NCI-H2227 (cell line): ENCODE measurements at regions not wholly inside any gene's neighbourhood (a gene's known extent, or its start where the extent isn't known, plus 50 kb on each side); places are given as distances from the start of the nearest gene placed in this dataset.

ENCODE experiments used
- DNase-seq: peaks from one replicate; lab custom pipeline; 2025; ENCODE audit not compliant: unreplicated experiment; lab: John Stamatoyannopoulos, UW

DNA sequence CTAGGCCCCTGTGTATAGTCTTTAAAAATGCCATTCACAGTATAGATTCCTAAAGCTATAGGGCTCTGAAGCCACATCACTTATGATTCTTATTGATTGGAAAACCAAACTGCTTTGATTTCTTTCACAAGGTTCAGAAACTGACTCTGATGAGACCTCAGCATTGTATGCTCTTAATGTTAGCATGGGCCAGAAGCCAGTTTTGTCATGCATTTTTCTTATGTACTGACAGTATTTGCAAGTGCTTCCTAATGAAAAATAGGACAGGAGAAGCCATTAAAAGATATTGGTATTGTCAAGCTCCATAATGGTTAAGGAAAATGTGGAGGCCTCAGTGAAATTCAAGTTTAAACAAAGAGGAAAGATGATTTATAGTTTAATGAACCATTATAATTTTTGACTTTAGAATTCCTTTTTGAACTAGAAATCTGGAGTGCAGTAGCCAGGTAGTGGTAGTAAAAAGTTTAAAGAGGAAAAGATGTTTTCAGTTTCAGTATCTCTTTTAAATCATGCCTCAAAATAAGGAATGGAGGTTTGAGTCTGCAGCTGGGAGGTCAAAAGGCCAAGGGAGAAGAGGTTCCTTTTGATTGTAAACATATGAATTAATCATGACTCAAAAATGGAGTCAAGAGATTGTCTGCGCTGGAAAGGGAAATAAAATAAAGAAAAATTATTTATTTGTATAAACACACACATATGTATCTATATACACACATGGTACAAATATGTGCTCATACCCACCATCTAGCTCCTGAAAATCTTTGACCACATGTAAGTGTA is 388.1 kb upstream of the PRICKLE1 start:
- no peak for DNase-seq

DNA sequence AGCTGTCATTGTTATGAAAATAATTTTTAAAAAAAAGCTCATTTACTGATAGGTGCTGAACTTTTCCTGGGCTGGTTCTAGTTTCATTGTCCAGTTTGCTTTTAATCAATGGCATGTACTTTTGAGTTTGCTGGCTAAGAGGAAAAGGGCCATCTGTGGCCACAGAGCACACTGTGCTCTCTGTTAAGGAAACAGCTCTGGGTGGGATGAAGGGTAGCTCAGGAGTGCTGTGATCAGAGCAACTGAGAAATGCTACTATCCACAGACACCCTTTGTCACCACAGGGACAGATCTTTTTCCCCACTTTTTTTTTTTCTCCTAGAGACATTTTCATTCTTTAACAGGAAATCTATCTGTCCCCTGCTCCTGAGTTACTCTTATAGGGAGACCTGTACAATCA is 387.1 kb upstream of the PRICKLE1 start:
- DNase-seq = no peak

DNA sequence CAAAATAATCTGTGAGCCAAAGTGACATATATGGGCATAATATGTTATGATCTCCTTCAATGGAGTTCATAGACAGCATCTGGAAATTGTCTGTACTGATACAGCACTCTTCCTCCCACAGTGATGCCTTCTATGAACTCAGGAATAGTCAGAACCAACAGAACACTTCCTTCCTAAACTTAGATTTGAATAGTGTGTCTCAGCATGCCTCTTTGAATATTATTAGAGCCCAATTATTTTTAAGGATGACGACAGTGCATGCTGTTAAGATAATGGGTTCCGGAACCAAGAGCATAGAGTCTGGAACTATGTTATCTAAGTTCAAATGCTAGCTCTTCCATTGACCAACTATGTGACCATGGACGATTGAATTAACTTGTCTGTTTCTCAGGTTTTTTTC is 386.6 kb upstream of the PRICKLE1 start:
- DNase-seq = no peak

DNA sequence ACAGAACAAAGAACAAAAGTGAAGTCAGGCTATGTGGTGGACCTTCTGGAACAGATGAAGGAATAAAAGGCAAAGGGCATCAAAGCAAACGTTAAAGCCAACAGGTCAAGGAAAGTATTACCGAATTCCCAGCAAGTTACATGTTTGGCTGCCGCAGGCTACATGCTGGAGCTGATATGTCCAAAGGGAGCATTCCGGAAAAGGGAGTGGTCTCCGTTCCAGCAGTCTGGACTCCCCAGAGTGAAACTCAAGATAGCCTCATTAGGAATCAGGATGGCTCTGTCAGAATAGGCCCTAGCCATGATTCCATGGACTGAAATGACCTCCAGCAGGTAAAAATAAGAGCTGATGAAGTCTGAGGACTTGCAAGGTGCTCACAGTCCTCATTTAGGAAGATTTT is 379.8 kb upstream of the PRICKLE1 start:
- DNase-seq = no peak

DNA sequence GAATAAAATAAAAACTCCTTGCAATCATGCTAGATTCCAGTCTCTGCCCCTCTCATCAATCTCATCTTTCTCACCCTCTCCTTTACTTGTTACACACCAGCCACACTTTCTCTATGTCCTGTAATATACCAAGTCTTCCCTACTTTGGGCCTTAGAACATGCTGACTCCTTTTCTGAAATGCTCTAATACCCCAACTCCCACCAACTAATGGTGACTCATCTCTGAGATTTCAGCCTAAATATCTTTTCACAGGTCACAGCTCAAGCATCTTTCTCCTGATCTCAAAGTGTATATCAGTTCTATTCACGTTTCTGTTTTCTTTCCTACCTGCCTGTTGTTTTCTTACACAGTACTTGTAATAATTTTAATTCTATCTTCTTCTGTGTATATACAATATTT is 378.9 kb upstream of the PRICKLE1 start:
- no peak for DNase-seq

DNA sequence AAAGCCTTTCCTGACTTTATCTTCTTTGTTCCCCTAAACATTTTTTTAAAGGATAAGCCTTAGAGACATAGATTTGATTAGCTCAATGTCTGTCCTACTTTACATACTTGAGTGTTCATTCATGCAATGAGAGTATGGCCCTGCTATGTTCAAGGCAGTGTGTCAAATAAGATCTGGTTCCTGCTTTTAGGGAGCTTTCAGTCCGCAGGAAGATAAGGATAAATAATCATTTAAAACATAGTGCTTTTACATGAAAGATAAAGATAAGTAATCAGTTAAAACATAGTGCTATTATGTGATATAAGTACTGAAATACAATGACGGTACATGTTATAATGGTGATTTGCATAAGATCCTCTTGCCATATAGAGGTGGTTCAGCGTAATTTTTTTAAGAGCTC is 378.3 kb upstream of the PRICKLE1 start:
- no peak for DNase-seq

DNA sequence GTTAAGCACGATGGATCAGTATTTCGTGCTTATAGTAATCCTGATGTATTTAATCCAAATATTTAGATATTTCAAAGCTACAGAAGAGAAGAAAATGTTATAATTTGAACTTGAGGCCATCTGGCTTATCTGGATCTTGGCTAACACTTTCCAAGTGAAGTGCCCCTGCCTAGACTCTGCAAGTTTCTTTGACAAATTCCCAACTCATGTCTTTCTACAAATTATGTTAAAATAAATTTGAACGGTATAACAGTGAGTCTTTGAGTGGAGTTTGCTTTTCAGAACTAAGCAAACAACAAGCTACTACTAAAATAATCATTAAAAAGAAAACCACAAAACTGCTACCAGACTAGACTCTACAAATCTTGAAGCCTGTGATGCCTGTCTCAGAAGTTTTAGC is 374.4 kb upstream of the PRICKLE1 start:
- DNase-seq = no peak

DNA sequence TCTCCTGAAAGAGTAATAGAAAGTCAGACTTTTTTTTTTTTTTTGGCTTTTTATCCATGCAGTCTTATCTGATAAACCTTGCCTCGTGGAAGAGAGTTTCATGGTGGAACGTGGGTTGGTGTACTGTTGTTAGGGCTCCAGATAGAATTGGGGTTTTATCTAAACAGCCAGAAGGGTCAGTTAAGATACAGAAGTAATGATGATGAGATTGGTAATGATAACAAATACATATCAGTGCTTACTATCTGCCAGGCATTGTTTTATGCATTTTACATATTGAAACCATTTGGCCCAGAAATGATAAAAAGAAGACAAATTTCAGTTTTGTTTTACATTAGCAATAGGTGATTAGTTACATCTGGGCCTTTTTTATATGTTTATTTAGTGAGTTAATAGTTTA is 372.8 kb upstream of the PRICKLE1 start:
- no peak for DNase-seq

DNA sequence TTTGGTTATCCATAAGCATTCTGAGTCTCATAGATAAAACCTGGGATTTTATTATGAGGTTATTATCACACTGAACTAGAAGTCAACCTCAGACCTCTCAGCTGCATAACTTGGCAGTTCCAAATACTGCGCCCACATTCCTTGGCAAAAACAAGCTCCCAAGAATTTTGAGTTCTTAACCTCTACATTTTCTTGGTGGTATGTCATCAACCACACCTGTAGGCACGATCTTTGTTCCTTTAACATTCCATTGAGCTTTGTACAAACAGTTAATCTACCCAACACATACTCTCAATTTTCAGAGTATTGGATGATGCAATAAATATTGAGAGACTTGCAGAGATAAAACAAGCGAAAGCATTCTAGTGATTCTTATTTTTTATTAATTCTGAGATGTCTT is 371.8 kb upstream of the PRICKLE1 start:
- no peak for DNase-seq

DNA sequence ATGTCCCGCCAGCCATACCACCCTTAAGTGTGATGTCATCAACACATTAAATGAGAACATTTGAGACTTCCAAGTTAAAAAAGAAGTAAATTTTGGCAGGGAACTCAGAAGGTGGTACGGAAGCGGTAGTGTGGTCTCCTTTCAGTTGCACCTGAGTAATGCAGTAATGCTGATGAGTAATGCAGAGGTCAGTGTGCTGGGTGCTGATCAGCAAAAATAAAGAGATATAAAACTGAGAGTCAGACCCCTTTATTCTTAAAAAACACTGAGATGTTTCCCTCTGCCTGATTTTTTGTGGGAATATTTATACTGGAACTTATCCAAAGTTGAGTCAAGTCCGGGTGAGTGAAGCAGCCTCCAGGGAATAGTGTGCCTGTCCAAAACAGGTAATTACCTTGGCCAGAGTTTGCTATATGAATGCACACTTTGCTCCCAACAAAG is 370.6 kb upstream of the PRICKLE1 start:
- DNase-seq = no peak

DNA sequence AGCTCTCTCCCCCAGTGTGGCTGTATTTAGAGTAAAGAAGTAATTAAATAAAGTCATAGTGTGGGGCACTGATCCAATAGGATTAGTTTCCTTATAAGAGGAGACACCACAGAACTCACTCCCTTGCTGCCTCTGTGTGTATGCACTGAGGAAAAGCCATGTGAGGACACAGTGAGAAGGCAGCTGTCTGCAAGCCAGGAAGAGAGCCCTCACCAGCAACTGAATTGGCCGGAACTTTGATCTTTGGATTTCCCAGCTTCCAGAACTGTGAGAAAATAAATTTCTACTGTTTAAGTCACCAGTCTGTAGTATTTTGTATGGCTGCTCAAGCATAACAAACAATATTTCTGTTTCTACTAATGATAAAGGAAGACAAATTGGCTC is 368.7 kb upstream of the PRICKLE1 start:
- no peak for DNase-seq

DNA sequence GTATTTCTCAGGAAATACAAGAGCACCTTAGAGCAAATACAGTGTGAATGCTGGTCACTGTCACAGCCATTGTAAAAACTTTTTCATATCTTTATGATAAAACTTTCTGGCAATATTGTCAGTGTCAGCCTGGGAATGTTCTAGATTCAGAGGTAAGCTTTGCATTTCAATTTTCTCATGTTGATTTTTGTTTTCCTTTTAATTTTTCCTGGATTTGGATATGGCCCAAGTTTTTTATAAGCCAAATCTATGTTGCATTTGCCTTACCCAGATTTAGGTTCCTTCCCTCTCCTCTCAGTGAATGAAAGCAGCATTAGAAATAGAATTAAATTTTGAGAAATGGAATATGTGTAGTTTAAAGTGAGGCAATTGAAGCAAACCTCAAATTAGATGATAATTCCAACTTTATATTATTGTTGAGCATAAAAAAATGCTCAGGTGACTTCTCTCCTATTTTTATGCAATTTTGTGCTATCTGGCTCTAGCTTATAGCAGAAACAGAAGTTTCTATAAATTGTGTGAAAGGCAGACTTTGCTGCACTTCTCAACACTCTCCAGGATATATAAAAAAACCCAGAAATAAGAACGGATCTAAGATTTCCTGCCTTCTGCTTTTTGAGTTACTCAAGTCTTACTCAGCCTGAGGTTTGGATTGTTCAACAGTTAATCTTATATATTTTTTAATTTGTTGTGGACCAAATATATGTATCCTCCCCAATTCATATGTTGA is 368.2 kb upstream of the PRICKLE1 start:
- DNase-seq = no peak

DNA sequence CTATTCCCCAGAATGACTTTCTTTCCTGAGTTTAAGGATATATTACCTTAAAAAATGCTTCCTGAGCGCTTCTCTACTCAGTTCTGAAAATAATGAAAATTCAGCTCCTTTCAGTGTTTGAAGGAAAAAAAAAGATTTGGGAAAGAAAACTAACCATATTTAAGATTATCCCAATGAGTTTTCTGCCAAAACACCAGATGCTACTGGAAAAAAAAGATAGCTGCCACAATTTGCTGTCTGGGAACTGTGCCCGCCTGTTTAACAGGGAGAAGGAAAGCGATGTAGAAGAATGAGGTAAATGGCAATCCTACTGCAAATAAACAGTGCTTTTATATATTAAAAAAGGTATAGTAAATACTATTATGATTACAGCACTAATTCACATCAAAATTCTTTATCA is 367.6 kb upstream of the PRICKLE1 start:
- DNase-seq = no peak

DNA sequence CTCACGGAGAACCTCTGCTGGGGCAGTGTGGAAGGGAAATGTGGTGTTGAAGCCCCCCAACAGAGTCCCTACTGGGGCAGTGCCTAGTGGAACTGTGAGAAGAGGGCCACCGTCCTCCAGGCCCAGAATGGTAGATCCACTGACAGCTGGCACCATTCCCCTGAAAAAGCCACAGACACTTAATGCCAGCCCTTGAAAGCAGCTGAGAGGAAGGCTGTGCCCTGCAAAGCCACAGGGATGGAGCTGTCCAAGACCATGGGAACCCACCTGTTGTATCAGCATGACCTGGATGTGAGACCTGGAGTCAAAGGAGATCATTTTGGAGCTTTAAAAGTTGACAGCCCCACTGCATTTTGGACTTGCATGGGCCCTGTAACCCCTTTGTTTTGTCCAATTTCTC is 363.5 kb upstream of the PRICKLE1 start:
- DNase-seq = no peak

DNA sequence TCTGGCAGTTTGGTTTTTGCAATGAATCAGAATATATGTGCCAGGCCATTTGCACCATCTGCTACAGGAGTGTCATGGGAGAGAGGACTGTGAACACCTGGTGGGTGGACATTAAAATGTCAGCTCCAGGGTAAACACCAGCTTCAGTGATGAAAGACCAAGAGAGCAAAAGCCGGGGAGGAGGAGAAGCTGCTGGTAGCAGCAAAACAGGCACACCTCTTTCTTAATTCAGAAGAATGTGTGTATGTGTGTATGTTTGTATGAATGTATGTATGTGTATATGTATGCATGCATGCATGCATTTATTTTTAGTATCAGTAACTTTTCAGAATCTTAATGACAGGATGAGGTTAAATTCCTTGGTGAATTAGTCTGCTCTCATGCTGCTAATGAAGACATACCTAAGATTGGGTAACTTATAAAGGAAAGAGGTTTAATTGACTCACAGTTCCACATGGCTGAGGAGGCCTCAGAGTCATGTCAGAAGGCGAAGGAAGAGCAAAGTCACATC is 357.4 kb upstream of the PRICKLE1 start:
- no peak for DNase-seq

DNA sequence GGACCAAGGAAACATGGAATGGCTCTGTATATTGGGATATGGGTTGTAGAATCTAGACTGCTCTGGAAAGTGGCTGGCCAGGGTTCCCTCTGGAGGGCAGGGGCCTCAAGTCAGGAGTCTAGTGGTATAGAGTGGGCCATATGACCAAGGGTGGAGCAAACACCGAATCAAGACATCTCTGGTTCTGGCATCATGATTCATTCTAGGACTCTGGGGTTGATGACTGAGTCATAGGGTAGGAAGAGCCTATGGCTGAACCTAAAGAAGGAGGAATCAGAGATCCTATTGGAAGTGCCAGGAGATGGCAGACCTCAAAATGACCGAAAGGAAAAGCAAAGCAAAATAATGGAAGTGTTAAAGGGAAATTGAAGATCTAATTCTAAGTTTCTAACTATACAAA is 356.4 kb upstream of the PRICKLE1 start:
- DNase-seq = no peak

DNA sequence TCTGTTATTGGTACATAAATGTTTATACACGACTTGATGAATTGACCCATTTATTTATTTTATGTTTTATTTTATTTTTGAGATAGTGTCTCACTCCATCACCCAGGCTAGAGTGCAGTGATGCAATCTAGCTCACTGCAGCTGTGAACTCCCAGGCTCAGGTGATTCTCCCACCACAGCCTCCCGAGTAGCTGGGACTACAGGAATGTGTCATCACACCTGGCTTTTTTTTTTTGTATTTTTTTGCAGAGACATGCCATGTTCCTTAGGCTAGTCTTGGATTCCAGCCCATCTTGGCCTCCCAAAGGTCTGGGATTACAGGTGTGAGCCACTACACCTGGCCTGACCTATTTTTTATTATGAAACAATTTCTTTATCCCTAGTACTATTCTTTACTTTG is 355.0 kb upstream of the PRICKLE1 start:
- no peak for DNase-seq

DNA sequence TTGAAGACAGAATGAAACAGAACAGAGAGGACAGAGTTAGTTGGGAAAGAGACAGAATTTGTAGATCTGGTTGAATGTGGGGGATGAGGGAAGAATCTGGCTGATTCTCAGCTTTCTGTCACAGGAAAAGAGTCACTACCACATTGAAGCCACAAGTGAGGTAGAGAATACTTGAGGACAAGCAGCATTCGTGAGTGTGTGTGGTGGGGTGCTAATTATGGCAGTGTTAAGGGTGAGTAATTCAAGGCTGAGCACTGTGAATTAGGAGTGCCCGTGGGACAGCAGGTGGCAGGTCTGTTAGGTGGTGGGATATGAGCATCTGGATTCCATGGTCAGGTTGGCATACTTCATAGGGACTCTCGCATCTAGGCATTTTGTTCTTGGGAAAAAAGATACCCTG is 347.4 kb upstream of the PRICKLE1 start:
- DNase-seq = no peak

DNA sequence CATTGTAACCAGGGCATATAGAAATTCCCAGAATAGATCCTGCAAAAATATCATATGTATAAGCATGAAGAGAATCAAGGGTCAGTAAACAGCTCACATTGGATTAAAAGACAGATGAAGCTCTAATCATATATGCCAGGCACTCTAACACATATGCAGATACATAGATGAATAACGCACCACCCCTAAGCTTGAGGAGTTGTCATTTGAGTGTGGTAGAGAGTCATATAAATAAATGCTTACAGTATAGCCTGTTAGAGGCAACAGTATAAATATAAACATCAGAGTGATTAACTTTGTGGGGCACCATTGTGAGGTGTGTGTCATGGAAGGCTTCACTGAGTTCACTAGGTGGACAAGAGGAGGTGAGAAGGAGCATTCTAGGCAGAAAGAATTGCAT is 346.7 kb upstream of the PRICKLE1 start:
- no peak for DNase-seq

DNA sequence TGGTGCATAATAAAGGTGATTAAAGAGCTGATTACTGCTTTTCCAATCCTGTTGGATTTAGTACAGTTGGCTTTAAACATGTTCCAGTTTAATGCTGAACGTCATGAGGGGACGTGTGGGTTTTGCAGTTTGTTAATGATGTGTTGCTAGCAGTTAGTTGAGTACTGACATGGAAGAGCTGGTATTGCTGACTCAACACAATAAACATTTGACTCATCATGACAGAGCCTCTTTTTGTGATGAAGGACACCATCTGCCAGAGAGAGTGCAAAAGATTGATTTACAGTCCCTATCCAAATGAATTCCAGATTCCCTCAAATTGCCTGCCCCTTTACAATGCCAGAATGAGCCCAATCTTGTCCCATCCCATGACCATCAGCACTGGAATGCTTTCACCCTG is 346.2 kb upstream of the PRICKLE1 start:
- DNase-seq = no peak

DNA sequence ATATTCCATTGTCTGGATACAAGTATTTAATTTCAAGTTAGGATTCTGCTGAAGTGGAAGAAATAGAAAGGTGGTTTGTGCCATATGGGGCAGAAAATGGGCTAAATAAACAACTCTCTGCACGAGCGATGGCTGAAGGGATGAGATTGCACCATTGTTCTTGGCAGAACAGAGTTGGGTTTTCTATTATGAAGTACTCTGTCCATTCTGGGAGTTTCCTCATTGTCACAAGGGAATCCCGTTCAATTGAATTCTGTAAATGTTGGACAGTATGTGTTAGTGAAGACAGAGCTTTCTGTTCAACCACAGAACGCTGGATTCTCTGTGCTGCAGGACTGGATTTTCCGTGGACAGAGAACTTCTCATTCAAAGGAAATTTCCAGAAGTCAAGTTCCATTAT is 345.5 kb upstream of the PRICKLE1 start:
- DNase-seq = no peak

DNA sequence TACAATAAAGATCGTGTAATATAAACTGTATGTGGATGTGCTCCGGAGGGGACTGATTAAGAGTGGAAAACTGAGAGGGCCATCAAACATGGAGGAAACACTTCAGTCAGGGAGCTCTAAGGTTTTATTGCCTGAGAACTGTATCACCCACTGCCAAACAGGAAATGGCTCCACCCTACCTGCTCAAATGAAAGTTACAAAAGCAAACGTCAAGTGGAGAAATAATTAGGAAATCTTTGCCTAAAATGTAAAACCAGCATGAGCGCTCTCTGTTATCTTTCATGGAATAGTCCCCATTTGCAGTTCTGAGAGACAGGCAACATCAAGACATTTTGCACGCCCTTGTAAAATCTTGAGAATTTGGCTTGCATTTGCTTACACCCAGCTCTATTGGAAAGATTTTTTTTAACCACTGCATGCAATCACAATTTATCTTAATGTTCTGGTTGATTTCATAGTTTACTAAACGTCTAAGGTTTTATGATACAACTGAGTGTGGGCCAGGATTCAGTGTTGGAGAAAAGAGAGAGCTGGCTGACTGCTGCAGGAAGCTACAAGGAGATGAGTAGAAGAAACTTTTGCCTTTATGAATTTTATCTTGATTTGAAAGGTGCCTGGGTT is 344.0 kb upstream of the PRICKLE1 start:
- DNase-seq = no peak
